Eye (tissue), 1 donor: ENCODE measurements at regions not wholly inside any gene's neighbourhood (a gene's known extent, or its start where the extent isn't known, plus 50 kb on each side); places are given as distances from the start of the nearest gene placed in this dataset.
"Not testable (repeated sequence)": the region's sequence is repeated elsewhere in the genome, so short reads cannot be mapped to it uniquely, and the experiment has no call there.

Source experiments
- DNase-seq: peaks from one replicate; pipeline ENCODE4 v3.0.0-alpha.2; 2015

GRCh38 chr1:43108080-43108479 lies 64.0 kb downstream of the EBNA1BP2 start:
- DNase-seq = no peak

- DNase-seq = no peak
These were observed 64.4 kb downstream of the EBNA1BP2 start for GRCh38 chr1:43107664-43108063.

- DNase-seq = no peak
These were observed 67.9 kb downstream of the EBNA1BP2 start for GRCh38 chr1:43104027-43104763.

GRCh38 chr1:43101061-43101460 lies 71.0 kb downstream of the EBNA1BP2 start:
- no peak for DNase-seq

DNA sequence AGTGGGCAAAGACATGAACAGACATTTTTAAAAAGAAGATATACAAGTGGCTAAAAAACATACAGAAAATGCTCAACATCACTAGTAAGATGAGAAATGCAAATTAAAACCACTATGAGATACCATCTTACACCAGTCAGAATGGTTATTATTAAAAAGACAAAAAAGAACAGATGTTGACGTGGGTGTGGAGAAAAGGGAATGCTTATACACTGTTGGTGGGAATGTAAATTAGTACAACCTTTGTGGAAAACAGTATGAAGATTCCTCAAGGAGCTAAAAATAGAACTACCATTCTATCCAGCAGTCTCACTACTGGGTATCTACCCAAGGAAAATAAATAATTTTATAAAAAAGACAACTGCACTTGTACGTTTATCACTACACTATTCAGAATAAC lies 73.9 kb downstream of the EBNA1BP2 start:
- no peak for DNase-seq

DNA sequence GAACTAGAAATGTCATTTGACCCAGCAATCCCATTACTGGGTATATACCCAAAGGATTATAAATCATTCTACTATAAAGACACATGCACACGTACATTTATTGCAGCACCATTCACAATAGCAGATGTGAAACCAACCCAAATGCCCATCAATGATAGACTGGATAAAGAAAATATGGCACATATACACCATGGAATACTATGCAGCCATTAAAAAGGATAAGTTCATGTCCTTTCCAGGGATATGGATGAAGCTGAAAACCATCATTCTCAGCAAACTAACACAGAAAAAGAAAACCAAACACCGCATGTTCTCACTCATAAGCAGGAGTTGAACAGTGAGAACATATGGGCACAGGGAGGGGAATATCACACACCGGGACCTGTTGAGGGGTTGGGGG lies 75.6 kb downstream of the EBNA1BP2 start:
- DNase-seq = not testable (repeated sequence)

DNA sequence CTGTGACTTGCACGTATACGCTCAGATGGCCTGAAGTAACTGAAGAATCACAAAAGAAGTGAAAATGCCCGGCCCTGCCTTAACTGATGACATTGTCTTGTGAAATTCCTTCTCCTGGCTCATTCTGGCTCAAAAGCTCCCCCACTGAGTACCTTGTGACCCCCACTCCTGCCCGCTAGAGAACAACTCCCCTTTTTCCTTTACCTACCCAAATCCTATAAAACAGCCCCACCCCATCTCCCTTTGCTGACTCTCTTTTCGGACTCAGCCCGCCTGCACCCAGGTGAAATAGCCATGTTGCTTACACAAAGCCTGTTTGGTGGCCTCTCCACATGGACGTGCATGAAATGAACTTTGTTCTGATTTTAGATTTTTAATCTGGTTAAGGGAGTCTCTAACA lies 81.3 kb downstream of the EBNA1BP2 start:
- not testable (repeated sequence) for DNase-seq

DNA sequence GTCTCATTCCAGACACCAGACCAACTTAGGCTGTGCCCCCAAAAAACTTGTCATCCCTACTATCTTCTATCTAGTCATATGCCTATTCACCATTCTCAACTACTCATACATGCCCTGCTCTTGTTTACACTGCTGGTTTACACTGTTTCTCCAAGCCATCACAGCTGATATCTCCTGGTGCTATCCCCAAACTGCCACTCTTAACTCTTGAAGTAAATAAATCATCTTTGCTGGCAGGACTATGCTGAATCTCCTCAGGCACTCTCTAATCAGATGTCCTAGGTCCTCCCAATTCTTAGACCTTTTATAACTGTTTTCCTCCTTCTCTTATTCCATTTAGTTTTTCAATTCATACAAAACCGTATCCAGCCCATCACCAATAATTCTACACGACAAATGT lies 81.9 kb downstream of the EBNA1BP2 start:
- DNase-seq = not testable (repeated sequence)

DNA sequence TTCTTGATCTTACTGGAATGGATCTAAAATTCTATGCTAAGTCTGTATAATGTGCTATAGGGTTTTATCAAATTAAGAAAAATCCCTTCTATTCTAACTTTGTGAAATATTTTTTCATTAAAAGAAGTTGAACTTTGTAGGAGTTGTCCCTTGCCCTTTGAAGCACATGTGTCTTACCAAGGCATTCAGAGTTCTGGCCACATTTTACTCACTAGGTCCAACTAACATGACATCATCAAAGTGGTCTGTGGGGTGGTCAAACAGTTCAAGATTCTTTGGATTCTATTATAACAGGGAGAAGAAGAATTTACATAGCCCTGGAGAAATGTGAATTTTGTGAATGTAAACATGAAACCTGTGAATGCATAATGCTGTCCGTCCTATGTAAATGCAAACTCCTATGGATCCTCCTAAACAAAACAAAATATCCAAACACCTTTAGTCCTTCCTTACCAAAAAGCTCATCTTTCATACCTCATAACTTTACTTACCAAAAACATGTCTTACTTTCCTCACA lies 88.7 kb downstream of the EBNA1BP2 start:
- DNase-seq = no peak

DNA sequence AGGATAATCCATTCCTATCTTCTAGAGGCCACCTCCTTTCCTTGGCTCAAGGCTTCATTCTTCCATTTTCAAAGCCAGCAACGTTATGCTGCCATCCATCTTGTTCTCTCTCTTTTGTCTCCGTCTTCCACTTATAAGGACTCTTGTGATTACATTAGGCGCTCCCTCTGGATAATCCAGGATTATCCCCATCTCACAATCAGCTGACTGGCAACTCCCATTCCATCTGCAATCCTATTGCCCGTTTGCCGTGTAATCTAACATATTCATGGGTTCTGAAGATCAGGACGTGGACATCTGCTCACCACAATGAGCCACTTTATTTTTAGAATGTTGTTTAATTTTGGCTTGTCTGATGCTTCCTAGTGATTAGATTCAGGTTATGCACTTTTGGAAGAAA lies 89.3 kb downstream of the EBNA1BP2 start:
- DNase-seq = no peak

DNA sequence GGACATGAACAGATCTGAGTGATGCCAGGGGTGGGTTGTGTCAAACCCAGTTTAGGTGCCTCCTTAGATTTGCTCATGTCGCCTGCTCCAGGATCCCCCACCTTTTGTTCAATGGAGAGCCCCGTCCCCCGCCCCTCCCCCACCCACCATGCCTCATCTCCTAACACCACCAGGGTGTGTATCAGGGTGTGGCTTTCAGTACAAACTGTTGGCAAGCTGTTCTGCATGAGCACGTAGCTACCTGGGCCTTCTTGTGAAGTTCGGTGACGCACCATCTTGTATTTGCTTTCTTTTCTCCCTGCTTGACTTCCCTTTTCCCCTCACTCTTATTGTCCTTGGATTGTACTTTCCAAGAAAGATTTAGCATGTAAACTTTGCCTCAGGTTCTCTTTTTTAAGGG lies 94.8 kb downstream of the EBNA1BP2 start:
- no peak for DNase-seq

DNA sequence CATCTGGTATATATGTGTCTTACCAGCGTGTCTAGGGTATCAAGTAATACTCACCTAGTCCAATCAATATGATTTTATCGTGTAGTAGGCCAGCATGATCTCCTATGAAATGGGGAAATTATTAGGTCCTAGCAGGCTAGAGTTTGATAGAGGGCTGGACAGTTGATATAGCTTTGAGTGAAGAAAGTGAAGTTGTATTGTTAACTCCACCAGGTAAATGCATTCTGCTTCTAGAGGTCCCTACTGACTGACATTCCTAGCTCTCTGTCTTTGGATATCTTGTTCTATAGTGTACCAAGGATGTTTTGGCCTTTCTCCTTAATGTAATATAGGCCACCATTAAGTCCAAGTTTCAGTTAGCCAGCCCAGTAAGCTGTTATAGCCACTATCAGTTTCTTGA lies 97.4 kb downstream of the EBNA1BP2 start:
- no peak for DNase-seq

- no peak for DNase-seq
These were observed 97.8 kb downstream of the EBNA1BP2 start for GRCh38 chr1:43074244-43074643.

- peak; percentile 94 for DNase-seq
These were observed 98.4 kb downstream of the EBNA1BP2 start for GRCh38 chr1:43073490-43074230.

DNA sequence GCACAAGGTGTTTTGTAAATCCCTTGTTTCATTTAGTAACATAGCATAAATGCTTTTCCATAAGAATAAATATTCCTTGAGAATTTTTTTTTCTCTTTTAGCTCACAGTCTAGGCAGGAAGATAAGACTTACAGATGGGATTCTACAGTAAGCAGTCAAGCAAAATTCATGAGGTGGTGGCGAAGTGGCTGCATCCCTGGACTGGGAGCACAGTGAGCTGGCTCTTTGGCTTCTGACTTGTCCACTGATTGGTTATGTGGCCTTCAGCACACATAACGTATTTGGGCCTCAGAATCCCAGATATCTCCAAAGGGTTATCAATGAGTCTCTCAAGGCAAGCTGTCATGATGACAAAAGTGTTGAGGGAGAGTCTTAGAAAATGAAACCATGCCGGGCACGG lies 99.8 kb downstream of the EBNA1BP2 start:
- no peak for DNase-seq

GRCh38 chr1:43071241-43071640 lies 100.8 kb downstream of the EBNA1BP2 start:
- no peak for DNase-seq

DNA sequence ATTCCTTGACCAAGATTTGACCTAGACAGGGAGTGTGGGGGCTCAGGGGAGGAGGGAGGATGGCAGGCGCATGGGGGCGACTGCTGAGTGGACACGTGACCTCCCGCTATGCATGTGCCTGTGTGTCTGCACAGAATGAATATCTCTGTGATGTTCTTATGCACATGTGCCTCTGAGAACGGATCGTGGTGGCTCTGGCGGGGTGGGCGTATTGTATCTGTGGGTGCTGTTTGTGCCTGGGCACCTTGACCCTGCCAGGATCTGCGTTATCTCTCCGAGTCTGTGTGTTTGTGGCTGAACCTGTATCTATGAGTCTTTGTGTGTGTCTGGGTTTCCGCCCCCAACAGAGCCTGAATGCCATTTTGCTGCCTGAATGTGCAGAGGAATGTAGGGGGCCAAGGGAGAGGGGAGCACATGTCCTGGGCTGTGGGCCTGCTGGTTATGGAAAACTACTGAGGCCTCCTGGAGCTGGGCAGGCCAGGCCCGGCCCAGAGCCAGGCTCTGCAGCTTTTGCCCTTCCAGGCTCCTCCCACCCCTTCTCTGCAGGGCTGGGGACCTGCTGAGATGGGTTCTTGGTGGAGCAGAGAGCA lies 102.5 kb downstream of the EBNA1BP2 start:
- peak; percentile 87 for DNase-seq

DNA sequence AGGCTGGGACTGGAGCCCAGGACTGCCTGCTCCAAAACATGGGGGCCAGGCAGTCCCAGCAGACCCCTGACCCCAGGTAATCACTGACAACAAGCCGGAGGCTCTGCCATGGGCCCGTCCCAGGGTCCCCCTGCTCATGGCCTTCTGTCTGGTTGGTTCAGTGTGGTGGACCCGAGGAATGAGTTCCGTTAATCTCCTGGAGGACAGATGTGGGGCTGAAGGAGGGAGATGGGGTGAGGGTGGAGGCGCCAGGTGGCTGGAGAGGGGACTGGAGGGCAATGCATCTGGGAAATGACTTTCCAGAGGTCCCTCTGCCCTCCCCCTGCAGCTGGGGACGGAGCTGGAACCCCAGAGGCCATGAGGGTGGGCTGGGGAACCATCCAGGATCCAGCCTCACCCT lies 103.2 kb downstream of the EBNA1BP2 start:
- DNase-seq = peak; percentile 69

DNA sequence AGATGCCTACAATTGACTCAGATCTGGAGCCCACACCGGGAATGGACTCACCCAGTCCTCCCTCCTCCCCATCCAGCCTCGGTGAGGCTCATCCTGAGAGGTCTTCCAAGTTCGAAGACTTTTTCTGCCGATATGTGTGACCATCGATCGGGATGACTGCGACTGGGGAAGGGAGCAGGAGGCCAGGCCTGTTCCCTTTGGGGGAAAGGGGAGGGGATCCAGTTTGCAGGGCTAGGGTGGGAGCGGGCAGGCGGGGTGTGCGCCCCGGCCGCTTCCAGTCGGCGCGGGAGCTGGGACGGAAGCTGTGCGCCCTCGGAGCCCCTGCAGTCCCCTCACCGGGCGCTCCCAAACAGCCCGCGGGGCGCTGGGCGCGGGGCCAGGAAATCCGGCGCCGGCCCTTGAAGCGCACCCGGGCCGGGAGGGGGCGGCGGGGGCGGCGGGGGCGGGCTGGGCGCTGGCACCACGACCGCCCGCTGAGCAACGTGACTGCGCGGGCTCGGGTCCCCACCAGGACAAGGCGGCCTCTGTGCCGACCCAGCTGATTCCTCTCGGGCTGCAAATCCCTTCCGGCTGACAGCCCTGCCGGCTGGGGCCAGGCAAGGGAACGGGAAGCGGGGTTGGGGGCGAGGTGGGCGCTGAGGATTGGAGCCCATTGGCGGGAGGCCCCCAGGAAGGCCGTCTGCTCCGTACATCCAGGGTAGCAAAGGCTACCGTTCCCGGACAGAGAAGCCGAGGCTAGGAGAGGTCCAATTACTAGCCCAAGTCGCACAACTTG lies 103.9 kb downstream of the EBNA1BP2 start:
- DNase-seq = peak; percentile 87

DNA sequence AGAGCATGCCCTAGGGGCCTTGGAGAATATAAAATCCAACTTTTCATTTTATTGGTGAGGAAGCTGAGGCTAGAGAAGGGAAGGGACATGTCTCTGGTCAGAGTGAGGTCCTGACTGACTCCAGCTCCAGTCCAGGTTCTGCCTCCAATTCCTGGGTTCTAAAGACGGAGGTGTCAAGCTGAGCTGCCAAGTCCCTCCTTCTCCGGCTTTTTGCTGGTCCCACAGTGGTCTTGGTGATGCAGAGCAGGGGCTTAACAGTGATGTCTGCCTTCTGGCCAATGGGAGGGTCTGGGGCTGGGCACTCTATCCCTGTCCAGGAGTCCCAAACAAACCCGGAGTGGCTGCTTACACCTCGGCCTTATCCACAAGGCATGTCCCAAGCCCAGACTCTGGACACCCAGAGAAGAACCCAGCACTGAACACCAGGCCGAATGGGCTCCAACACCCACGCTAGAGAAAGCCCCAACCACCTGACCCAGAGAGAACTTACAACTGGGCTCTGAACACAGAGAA lies 104.8 kb downstream of the EBNA1BP2 start:
- peak; percentile 33 for DNase-seq

GRCh38 chr1:43066578-43066977 lies 105.5 kb downstream of the EBNA1BP2 start:
- DNase-seq = no peak

DNA sequence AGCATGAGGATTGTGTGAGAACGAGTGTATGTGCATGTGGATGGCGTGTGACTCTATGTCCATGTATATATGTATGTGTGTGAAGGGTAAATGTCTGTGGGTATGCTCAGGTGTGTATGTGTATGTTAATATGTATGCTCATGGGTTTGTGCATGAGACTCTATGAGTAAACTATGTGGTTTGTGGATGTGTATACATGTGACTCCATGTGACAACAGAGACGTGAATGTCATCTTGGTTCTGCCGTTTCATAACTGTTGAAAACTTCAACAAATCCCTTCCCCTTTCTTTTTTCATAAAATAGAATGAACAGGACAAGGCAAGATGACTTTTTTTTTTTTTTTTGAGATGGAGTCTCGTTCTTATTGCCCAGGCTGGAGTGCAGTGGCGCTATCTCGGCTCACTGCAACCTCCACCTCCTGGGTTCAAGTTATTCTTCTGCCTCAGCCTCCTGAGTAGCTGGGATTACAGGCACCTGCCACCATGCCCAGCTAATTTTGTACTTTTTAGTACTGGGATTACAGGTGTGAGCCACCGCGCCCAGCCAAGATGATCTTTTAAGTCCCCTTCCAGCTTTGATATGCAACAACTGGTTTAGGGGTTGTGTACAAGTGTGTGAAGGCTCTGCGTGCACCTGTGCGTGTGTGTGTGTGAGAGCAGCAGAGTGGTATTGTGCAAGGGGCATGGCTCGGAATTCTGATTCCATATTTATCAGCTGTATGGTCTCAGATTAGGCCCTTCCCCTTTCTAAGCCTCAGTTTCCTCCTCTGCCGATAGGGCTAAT lies 106.3 kb downstream of the EBNA1BP2 start:
- DNase-seq = no peak
